H1 (cell line): ENCODE measurements at regions not wholly inside any gene's neighbourhood (a gene's known extent, or its start where the extent isn't known, plus 50 kb on each side); places are given as distances from the start of the nearest gene placed in this dataset.

Source experiments
- SIN3A ChIP-seq, 2 experiments: IDR thresholded peaks in 1 of 2; conservative IDR thresholded peaks in 1 of 2; 2 replicates each; pipeline ENCODE4 v1.6.1; 2011 to 2012; ENCODE audit warnings: low read length in 2 of 2, improper control_type of control experiment in 1 of 2, low read depth in 1 of 2, mild to moderate bottlenecking in 1 of 2
- TF ChIP-seq, protein P1 (sequence below): IDR thresholded peaks from 2 replicates; pipeline ENCODE4 v1.6.1; 2011; ENCODE audit warnings: low read length, improper control_type of control experiment

DNA sequence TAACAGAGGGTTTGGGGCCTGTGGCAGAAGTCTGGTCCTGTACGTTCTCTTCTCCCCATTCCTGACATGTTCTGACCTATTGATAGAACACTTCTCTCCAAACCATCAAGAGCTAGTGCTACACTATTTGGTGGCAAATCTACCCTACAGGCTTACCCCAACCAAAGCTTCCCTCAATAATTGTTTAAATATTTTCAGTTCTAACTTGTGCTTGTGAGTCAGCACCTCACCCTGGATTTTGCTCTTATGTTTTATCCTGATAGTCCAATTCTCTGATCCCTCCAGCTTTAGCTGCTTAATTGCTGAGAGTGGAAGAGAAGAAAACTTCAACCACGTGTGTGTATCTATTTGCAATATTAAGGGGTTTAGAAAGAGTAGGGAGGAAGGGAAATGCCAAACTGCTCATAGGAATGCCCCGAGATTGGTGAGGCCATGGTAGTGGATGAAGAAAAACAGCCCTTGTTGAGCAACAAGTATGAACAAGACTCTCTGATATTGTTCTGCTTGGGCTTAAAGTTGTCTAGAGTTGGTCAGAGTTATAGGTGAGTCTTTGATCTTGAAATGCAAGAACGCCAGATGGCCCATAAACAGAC, 67.8 kb upstream of the PARD3B start (continued):
- no peak for TF ChIP-seq SIN3A (conservative IDR thresholded peaks at IDR 0.05 in 1 of 2, IDR thresholded peaks at IDR 0.05 in 1 of 2; ENCODE audit: low read depth in 1 of 2, low read length in 2 of 2)
- TF ChIP-seq, protein P1, sequence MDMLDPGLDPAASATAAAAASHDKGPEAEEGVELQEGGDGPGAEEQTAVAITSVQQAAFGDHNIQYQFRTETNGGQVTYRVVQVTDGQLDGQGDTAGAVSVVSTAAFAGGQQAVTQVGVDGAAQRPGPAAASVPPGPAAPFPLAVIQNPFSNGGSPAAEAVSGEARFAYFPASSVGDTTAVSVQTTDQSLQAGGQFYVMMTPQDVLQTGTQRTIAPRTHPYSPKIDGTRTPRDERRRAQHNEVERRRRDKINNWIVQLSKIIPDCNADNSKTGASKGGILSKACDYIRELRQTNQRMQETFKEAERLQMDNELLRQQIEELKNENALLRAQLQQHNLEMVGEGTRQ = no peak
